A549 (cell line): ENCODE measurements at regions not wholly inside any gene's neighbourhood (a gene's known extent, or its start where the extent isn't known, plus 50 kb on each side); places are given as distances from the start of the nearest gene placed in this dataset.

Experiments
- CTCF ChIP-seq: fragments of >200 bp; sonication (Bioruptor Twin); formaldehyde crosslinking; IDR thresholded peaks from 3 replicates; pipeline ENCODE4 v1.5.1; 2016
- EP300 ChIP-seq, 2 experiments: fragments of >200 bp; sonication (Bioruptor Twin); formaldehyde crosslinking; IDR thresholded peaks; 2 replicates in 1 of 2; 3 replicates in 1 of 2; pipeline ENCODE4 v1.6.1; 2016 to 2017
- GATA3 ChIP-seq: IDR thresholded peaks from 2 replicates; pipeline ENCODE4 v1.6.1; 2012; ENCODE audit warnings: borderline replicate concordance
- REST ChIP-seq: fragments of 200-600 bp; sonication (generic); IDR thresholded peaks from 2 replicates; pipeline ENCODE4 v1.6.1; 2016; ENCODE audit warnings: antibody characterized with exemption, mild to moderate bottlenecking, moderate library complexity

GRCh38 chr17:12545877-12546513 lies 119.7 kb upstream of the MYOCD start:
- TF ChIP-seq EP300 (IDR thresholded peaks at IDR 0.05) (no peak), CTCF (peak; percentile 77), GATA3 (no peak), REST (no peak)
